ENCODE measurements at regions not wholly inside any gene's neighbourhood (a gene's known extent, or its start where the extent isn't known, plus 50 kb on each side); places are given as distances from the start of the nearest gene placed in this dataset.

GRCh38 chr3:113138839-113139743, 72.3 kb upstream of the BOC start:
- DNase-seq (ENCODE audit: low read depth) = no peak

GRCh38 chr3:113140876-113141275, 70.5 kb upstream of the BOC start:
- DNase-seq (ENCODE audit: low read depth) = no peak

GRCh38 chr3:113141543-113141942, 69.8 kb upstream of the BOC start:
- no peak for DNase-seq (ENCODE audit: low read depth)

GRCh38 chr3:113142476-113142875, 68.9 kb upstream of the BOC start:
- no peak for DNase-seq (ENCODE audit: low read depth)

DNA sequence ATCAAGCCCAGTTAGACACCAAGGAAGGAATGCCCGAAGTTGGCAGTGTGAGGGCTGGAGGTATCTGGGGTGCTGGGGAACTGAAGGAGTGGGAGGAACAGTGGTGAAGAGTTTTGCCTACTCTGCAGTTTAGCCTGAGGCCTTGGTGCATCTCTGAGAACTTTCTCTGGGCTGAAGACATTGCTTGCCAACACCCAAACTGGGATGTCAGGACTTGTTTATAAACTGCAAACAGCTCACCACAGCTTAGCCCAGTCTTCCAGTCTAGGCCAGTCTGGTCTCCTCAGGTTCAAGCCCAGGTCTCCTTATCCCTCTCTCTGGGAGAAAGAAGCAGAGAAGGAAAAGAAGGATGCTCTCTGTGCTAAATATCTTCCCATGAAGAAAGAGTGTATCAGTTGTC, 68.0 kb upstream of the BOC start:
- no peak for DNase-seq (ENCODE audit: low read depth)

DNA sequence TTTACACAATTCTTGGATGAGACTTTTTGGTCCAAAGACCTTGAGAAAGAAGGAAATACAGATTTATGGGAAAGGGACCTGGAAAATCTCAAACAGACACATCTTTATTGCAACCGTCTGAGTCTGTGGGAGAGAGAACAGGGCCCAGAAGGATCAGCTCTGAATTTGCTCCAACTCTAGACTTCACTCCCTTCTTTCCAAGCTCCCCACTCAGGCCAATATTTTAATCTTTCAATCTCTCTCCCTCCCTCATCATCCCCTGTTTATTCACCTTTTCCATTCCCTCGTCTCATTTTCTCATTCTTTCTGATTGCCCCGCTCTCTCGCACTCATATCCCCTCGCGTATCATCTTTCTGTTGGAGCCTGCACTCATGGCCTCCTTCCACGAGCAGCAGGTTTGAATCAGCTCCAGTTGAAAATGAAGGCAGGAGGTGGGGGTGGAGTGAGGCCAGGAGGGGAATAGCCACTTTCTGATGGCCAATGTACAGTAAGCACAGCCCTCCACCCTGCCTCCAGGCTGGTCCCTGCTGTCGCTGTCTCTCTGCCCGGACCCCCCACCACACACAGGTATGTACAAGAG, 63.6 kb upstream of the BOC start:
- no peak for DNase-seq (ENCODE audit: low read depth)

DNA sequence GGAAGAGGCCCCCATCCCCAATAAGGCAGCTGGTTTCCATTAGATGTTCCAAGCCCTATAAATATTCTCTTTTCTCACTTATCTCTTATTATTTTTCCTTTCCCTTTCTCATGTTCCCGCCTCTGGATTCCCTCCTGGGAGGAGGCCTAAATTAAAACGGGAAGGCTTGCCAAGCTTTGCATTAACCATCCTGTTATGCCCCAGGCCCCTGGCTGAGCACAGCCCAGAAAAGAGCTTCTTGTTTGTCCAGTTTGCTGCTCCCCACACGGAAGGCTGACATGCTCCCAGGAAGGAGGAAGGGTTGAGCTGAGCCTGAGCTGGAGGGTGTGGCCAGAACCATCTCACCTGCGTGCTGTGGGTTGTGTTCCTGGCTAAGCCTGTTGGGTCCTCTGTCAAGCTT, 63.1 kb upstream of the BOC start:
- no peak for DNase-seq (ENCODE audit: low read depth)

DNA sequence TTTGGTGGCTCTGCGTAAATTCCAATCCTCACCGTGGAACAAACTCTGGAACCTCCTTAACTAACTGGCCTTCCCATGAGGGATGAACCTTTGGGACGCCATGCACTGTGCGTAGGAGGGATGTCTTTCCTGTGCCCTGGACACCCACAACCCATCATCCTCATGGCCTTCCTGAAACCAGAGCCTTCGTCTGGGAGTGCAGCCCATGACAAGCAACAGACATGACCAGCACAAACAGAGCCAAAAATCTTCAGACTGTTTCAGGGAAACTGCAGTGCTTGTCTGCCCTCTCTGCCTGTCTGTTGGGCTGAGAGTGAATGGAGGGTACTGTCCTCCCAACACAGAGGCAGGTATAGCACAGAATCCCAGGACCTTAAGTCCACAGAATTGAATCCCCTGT, 61.1 kb upstream of the BOC start:
- no peak for DNase-seq (ENCODE audit: low read depth)

GRCh38 chr3:113151461-113152031, 59.8 kb upstream of the BOC start:
- DNase-seq (ENCODE audit: low read depth) = no peak

GRCh38 chr3:113152849-113153248, 58.5 kb upstream of the BOC start:
- DNase-seq (ENCODE audit: low read depth) = no peak

DNA sequence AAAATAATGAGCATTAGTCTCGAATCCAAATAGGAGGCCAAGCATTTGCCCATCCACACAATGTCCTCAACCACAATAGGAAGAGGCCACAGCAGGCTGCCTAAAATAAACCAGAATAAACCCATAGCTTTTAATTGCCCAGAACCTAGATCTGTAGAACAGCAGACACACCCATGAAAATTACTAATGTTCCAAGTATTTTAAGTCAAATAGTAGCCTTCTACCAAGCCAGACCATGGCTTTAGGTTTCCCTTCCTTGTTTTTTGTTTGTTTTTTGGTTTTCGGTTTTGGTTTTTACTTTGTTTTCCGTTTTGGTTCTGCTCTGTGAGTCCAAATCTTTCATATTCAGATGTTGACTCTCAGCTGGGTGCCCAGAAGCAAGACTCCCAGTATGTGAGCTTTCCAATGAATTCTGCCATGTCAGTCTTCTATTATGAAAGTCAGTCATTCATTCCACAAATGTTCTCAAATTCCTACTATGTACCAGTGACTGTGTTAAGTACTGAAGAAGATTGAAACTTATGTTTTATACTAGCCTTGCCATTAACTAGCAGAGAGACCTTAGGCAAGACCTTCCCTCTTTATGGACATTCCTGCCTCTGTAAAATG, 57.8 kb upstream of the BOC start:
- no peak for DNase-seq (ENCODE audit: low read depth)

DNA sequence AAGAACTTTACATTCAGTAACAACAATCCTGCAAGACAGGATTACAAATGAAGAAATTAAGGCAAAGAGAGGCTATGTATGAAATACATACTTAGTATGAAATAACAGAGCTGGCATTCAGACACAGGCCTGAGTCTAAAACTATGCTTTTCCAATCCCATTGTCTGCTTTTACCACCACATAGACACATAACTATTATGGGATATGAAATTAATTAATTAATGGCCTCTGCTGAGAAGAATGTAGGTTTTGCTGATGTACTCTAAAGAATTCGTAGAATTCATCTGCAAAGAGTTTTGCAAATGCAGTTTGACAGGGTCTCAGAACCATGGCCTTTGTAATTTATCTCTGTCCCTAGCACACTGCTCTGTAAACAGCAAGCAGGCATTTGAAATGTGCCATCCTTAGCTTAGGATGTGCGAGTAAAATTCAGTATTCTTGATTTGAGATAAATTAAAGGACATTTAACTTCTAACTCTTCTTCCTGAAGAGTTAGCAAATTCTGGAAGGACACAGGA, 54.5 kb upstream of the BOC start:
- no peak for DNase-seq (ENCODE audit: low read depth)

DNA sequence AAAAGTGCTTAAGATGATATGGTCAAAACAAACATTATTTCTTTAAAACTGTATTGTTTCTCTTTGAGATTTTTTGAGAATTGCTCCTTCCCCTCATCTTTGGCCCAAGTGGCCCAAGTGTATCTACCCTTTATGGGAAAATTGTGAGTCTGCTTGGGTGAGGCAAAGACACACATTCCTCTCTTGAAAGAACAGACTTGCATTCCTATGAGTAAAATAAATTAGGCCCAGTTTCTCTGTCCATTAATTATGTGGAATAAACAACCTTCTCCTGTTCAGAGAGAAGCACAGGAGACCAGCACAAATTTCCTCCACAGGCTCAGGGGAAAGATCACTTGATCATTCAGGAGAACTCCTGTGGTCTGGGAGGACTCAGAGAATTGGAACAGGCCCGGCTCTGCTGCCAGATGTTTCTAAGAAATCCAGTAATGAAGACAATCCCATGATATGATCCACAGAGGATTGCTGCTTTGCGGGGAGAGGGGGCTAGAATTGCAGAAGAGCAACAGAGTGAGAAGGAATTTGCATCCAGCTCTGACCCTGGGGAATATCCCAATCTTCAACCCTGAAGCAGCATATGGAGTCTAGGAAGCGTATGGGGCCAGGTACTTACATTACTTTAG, 53.8 kb upstream of the BOC start:
- peak; percentile 57 for DNase-seq (ENCODE audit: low read depth)

DNA sequence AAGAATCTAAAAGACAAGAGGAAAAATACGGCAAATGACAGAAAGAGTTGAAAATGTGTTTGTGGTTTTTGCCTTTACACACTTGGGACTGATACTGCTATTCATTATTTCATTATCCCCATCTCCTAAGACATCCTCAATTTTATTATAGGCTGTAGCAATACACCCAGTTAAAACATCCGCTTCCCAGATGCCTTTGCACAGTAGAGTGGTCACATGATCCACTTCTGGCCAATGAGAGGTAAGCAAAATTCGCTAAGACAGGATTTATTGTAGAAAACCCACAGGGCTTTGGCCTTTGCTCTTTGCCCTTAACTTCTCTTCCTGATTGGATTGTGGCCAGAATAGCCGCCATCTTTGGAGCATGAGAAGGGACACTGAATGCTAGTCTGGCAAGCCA, 53.2 kb upstream of the BOC start:
- DNase-seq (ENCODE audit: low read depth) = no peak
